Stomach (tissue), 4 donors: ENCODE measurements at regions not wholly inside any gene's neighbourhood (a gene's known extent, or its start where the extent isn't known, plus 50 kb on each side); places are given as distances from the start of the nearest gene placed in this dataset.

Source experiments
- EP300 ChIP-seq: sonication (generic); formaldehyde crosslinking; IDR thresholded peaks from one replicate; pipeline ENCODE4 v1.6.1; 2017; ENCODE audit warnings: antibody characterized with exemption
- POLR2A ChIP-seq, 4 donors: fragments of 450-650 bp; IDR thresholded peaks; one replicate each; pipeline ENCODE4 v1.6.1; 2016; ENCODE audit warnings: antibody characterized with exemption in 4 of 4, control low read depth in 2 of 4, mild to moderate bottlenecking in 1 of 4, moderate library complexity in 1 of 4
- POLR2AphosphoS5 ChIP-seq, 3 donors: sonication (generic); formaldehyde crosslinking; IDR thresholded peaks; one replicate each; pipeline ENCODE4 v1.6.1; 2016; ENCODE audit warnings: antibody characterized with exemption in 3 of 3
- TF ChIP-seq, protein P1 (sequence below), 7 experiments: fragments of 450-650 bp in 4 of 7; fragments of 200-600 bp in 3 of 7; sonication (generic) in 3 of 7; IDR thresholded peaks; one replicate each; pipeline ENCODE4 v1.5.1; 2016 to 2019; ENCODE audit warnings: antibody characterized with exemption in 7 of 7, control low read depth in 2 of 7, mild to moderate bottlenecking in 1 of 7

DNA sequence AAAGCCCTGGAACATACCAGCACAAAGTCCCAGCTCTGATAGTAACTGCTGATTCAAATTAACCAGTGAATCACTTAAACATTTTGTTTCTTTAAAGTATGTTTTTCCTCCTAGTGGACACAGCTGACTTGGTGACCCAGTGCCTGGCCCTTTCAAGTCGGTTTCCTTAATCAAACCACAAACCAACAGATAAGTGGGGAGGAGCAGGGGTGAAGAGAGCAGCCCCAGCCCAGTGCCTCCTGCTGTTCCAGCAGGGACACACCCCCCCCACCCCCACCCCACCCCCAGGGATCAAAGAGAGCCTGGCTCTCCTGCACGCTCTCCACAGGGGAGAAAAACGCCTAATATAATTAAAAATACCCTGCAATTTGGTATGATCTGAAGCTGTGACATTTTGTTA is 55.4 kb upstream of the TBXT start:
- TF ChIP-seq, protein P1, sequence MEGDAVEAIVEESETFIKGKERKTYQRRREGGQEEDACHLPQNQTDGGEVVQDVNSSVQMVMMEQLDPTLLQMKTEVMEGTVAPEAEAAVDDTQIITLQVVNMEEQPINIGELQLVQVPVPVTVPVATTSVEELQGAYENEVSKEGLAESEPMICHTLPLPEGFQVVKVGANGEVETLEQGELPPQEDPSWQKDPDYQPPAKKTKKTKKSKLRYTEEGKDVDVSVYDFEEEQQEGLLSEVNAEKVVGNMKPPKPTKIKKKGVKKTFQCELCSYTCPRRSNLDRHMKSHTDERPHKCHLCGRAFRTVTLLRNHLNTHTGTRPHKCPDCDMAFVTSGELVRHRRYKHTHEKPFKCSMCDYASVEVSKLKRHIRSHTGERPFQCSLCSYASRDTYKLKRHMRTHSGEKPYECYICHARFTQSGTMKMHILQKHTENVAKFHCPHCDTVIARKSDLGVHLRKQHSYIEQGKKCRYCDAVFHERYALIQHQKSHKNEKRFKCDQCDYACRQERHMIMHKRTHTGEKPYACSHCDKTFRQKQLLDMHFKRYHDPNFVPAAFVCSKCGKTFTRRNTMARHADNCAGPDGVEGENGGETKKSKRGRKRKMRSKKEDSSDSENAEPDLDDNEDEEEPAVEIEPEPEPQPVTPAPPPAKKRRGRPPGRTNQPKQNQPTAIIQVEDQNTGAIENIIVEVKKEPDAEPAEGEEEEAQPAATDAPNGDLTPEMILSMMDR (IDR thresholded peaks at IDR 0.05) = no peak
- TF ChIP-seq EP300 (no peak), POLR2A (IDR thresholded peaks at IDR 0.05) (no peak), POLR2AphosphoS5 (IDR thresholded peaks at IDR 0.05) (no peak)
